Spleen (tissue), 7 donors: ENCODE measurements at regions not wholly inside any gene's neighbourhood (a gene's known extent, or its start where the extent isn't known, plus 50 kb on each side); places are given as distances from the start of the nearest gene placed in this dataset.

ENCODE experiments used
- CTCF ChIP-seq, 11 experiments: fragments of 200-600 bp in 7 of 11; fragments of 450-650 bp in 4 of 11; sonication (generic) in 4 of 11; IDR thresholded peaks in 8 of 11; conservative IDR thresholded peaks in 3 of 11; 1 replicate in 7 of 11; 2 replicates in 4 of 11; pipeline versions ENCODE4 v1.4.0 to v1.8.0; 2016 to 2021; ENCODE audit warnings: antibody characterized with exemption in 11 of 11, inconsistent platforms in 4 of 11, mild to moderate bottlenecking in 1 of 11
- POLR2A ChIP-seq, 3 donors: fragments of 450-650 bp; IDR thresholded peaks; one replicate each; pipeline ENCODE4 v1.5.1; 2017; ENCODE audit warnings: antibody characterized with exemption in 3 of 3, mild to moderate bottlenecking in 1 of 3
- donor health status: DM: no; HTN: no; CAD: no; lungs with moderate emphysema.
- donor health status: DM: no; HTN: no; CAD: no.
- donor health status: DM: no; HTN: no; CAD: no.

- TF ChIP-seq CTCF (IDR thresholded peaks at IDR 0.05 in 8 of 11, conservative IDR thresholded peaks at IDR 0.05 in 3 of 11) (no peak), POLR2A (IDR thresholded peaks at IDR 0.05) (no peak)
Observed at GRCh38 chrX:118205421-118206395, 89.1 kb upstream of the KLHL13 start.
